H9 (cell line): ENCODE measurements at regions not wholly inside any gene's neighbourhood (a gene's known extent, or its start where the extent isn't known, plus 50 kb on each side); places are given as distances from the start of the nearest gene placed in this dataset.

Experiments
- DNase-seq: peaks from one replicate; pipeline ENCODE4 v3.0.0-alpha.2; 2017
- H2AFZ ChIP-seq: one replicate; pipeline ENCODE4 v1.6.1; 2013; ENCODE audit warnings: mild to moderate bottlenecking, low read length, control low read depth, moderate library complexity
- H2AK5ac ChIP-seq: 2 replicates; pipeline ENCODE4 v1.6.1; 2013; ENCODE audit warnings: low read length, control low read depth, mixed read lengths; ENCODE audit not compliant: insufficient read length
- H2BK120ac ChIP-seq: one replicate; pipeline ENCODE4 v1.6.1; 2013; ENCODE audit warnings: low read depth, mild to moderate bottlenecking, low read length, control low read depth, inconsistent platforms; ENCODE audit not compliant: poor library complexity, severe bottlenecking
- H2BK12ac ChIP-seq: 2 replicates; pipeline ENCODE4 v1.6.1; 2013; ENCODE audit warnings: low read length, control low read depth, mixed read lengths, low read depth; ENCODE audit not compliant: insufficient read length
- H2BK15ac ChIP-seq: 2 replicates; pipeline ENCODE4 v1.6.1; 2013; ENCODE audit warnings: low read depth, low read length, control low read depth
- H2BK20ac ChIP-seq: one replicate; pipeline ENCODE4 v1.6.1; 2013; ENCODE audit warnings: low read depth, mild to moderate bottlenecking, low read length, control low read depth, inconsistent platforms; ENCODE audit not compliant: poor library complexity, severe bottlenecking
- H2BK5ac ChIP-seq: 2 replicates; pipeline ENCODE4 v1.6.1; 2013; ENCODE audit warnings: low read length, control low read depth, mixed read lengths; ENCODE audit not compliant: insufficient read length
- H3K14ac ChIP-seq: 2 replicates; pipeline ENCODE4 v1.6.1; 2013; ENCODE audit warnings: low read length, control low read depth; ENCODE audit not compliant: insufficient read depth
- H3K18ac ChIP-seq: 2 replicates; pipeline ENCODE4 v1.6.1; 2013; ENCODE audit warnings: low read depth, mild to moderate bottlenecking, mixed read lengths, low read length, control low read depth; ENCODE audit not compliant: insufficient read length
- H3K23ac ChIP-seq: 2 replicates; pipeline ENCODE4 v1.6.1; 2013; ENCODE audit warnings: low read length, control low read depth, mixed read lengths, low read depth; ENCODE audit not compliant: insufficient read length
- H3K23me2 ChIP-seq: 2 replicates; pipeline ENCODE4 v1.6.1; 2013; ENCODE audit warnings: low read depth, mild to moderate bottlenecking, mixed read lengths, low read length, control low read depth; ENCODE audit not compliant: insufficient read length, poor library complexity, severe bottlenecking
- H3K27ac ChIP-seq: 2 replicates; pipeline ENCODE4 v1.5.1; 2013; ENCODE audit warnings: low read length, control low read depth, mixed read lengths, low read depth; ENCODE audit not compliant: insufficient read length
- H3K27me3 ChIP-seq: 2 replicates; pipeline ENCODE4 v1.6.1; 2013; ENCODE audit warnings: low read length, control low read depth, inconsistent platforms; ENCODE audit not compliant: insufficient read depth
- H3K4ac ChIP-seq: 2 replicates; pipeline ENCODE4 v1.6.1; 2013; ENCODE audit warnings: low read depth, mild to moderate bottlenecking, control low read depth, inconsistent platforms, low read length, moderate library complexity
- H3K4me1 ChIP-seq: 2 replicates; pipeline ENCODE4 v1.6.1; 2013; ENCODE audit warnings: low read length, control low read depth, inconsistent platforms; ENCODE audit not compliant: insufficient read depth
- H3K4me2 ChIP-seq: 2 replicates; pipeline ENCODE4 v1.6.1; 2013; ENCODE audit warnings: low read length, control low read depth, mixed read lengths; ENCODE audit not compliant: insufficient read length, insufficient read depth
- H3K56ac ChIP-seq: 2 replicates; pipeline ENCODE4 v1.6.1; 2013; ENCODE audit warnings: low read depth, mild to moderate bottlenecking, mixed read lengths, low read length, control low read depth; ENCODE audit not compliant: insufficient read length
- H3K79me1 ChIP-seq: 2 replicates; pipeline ENCODE4 v1.6.1; 2013; ENCODE audit warnings: low read depth, mild to moderate bottlenecking, moderate library complexity, low read length, control low read depth, inconsistent platforms; ENCODE audit not compliant: insufficient read depth, poor library complexity, severe bottlenecking
- H3K79me2 ChIP-seq: 2 replicates; pipeline ENCODE4 v1.6.1; 2013; ENCODE audit warnings: low read length, control low read depth, inconsistent platforms; ENCODE audit not compliant: insufficient read depth
- H3K9ac ChIP-seq: 2 replicates; pipeline ENCODE4 v1.6.1; 2013; ENCODE audit warnings: low read length, control low read depth, mixed read lengths; ENCODE audit not compliant: insufficient read length; ENCODE audit errors: extremely low read depth
- H3K9me3 ChIP-seq: one replicate; pipeline ENCODE4 v1.6.1; 2013; ENCODE audit warnings: low read depth, low read length, inconsistent platforms; ENCODE audit not compliant: control insufficient read depth
- H3T11ph ChIP-seq: one replicate; pipeline ENCODE4 v1.6.1; 2013; ENCODE audit warnings: mild to moderate bottlenecking, low read length, control low read depth, inconsistent platforms
- H4K20me1 ChIP-seq: one replicate; pipeline ENCODE4 v1.6.1; 2013; ENCODE audit not compliant: control insufficient read depth, insufficient read length, insufficient read depth
- H4K5ac ChIP-seq: 2 replicates; pipeline ENCODE4 v1.6.1; 2013; ENCODE audit warnings: low read depth, mild to moderate bottlenecking, mixed read lengths, low read length, control low read depth; ENCODE audit not compliant: insufficient read length
- H4K8ac ChIP-seq: replicated peaks from 2 replicates; pipeline ENCODE4 v1.6.1; 2013; ENCODE audit warnings: low read length, control low read depth, mixed read lengths, low read depth; ENCODE audit not compliant: insufficient read length
- H4K91ac ChIP-seq: 2 replicates; pipeline ENCODE4 v1.6.1; 2013; ENCODE audit warnings: low read depth, mild to moderate bottlenecking, moderate library complexity, mixed read lengths, low read length, control low read depth; ENCODE audit not compliant: insufficient read length
- H3K27ac Mint-ChIP-seq, 3 experiments: 2 replicates in 2 of 3; 3 replicates in 1 of 3; pipeline ENCODE4 v1.8.0; 2020 to 2021; ENCODE audit warnings: mixed read lengths in 3 of 3, mild to moderate bottlenecking in 1 of 3, moderate library complexity in 1 of 3
- H3K27me3 Mint-ChIP-seq: 2 replicates; pipeline ENCODE4 v1.8.0; 2021; ENCODE audit warnings: low read depth, mild to moderate bottlenecking, moderate library complexity, mixed read lengths
- H3K36me3 Mint-ChIP-seq, 3 experiments: 2 replicates in 2 of 3; 3 replicates in 1 of 3; pipeline ENCODE4 v1.8.0; 2020 to 2021; ENCODE audit warnings: low read depth in 3 of 3, mixed read lengths in 3 of 3; ENCODE audit not compliant: insufficient read depth in 1 of 3
- H3K4me1 Mint-ChIP-seq, 2 experiments: 2 replicates each; pipeline ENCODE4 v1.8.0; 2020; ENCODE audit warnings: mixed read lengths in 2 of 2
- H3K4me3 Mint-ChIP-seq, 2 experiments: 2 replicates in 1 of 2; 3 replicates in 1 of 2; pipeline ENCODE4 v1.8.0; 2020 to 2021; ENCODE audit warnings: mild to moderate bottlenecking in 2 of 2, mixed read lengths in 2 of 2, moderate library complexity in 1 of 2
- H3K9me3 Mint-ChIP-seq, 2 experiments: 2 replicates in 1 of 2; 3 replicates in 1 of 2; pipeline ENCODE4 v1.8.0; 2020; ENCODE audit warnings: mild to moderate bottlenecking in 2 of 2, mixed read lengths in 2 of 2, moderate library complexity in 1 of 2
- WGBS: extraction: QIAGEN DNeasy Blood & Tissue Kit; methylation state at CpG from one replicate; pipeline ENCODE4 v1.1.7; 2013; ENCODE audit warnings: missing lambda C conversion rate, low lambda C conversion rate, mixed read lengths; ENCODE audit not compliant: insufficient read length; ENCODE audit errors: extremely low coverage; 5-methylcytosine and 5-hydroxymethylcytosine counted together
- TF ChIP-seq, protein P1 (sequence below): fragments of 200-600 bp; sonication (generic); conservative IDR thresholded peaks from 3 replicates; pipeline ENCODE4 v1.8.0; 2021; ENCODE audit warnings: antibody characterized with exemption, mild to moderate bottlenecking

- no peaks in the 10 kb centered on the region for H3K23me2 ChIP-seq
- H4K91ac ChIP-seq: no peak overlapping the region
- no peaks in the 10 kb centered on the region for H3K79me1 ChIP-seq
- Mint-ChIP-seq H3K27me3 (no peaks in the 10 kb centered on the region), H3K4me1 (no peaks in the 10 kb centered on the region), H3K27ac (peak overlapping the region in 1 of 3 experiments; percentile 72; a peak in 1 of 7 replicates), H3K36me3 (0 out of 7 replicates have a peak, but pooled peaks cover 0 to 3% (median 2%) of the 10 kb centered on the region in 3 experiments), H3K9me3 (no peaks in the 10 kb centered on the region; a peak in 1 of 5 replicates), H3K4me3 (no peak overlapping the region)
- no peak overlapping the region for H2BK15ac ChIP-seq
- H3T11ph ChIP-seq: no peak overlapping the region
- H2AFZ ChIP-seq: no peak overlapping the region
- H3K4me1 ChIP-seq: no peaks in the 10 kb centered on the region
- no peak overlapping the region for H3K27ac ChIP-seq
- H3K14ac ChIP-seq: no peak overlapping the region
- H3K18ac ChIP-seq: no peak overlapping the region
- no peaks in the 10 kb centered on the region for H3K27me3 ChIP-seq
- H2BK5ac ChIP-seq: no peak overlapping the region
- H3K9ac ChIP-seq: no peak overlapping the region
- no peaks in the 10 kb centered on the region for H3K9me3 ChIP-seq
- DNase-seq: no peak
- H3K4me2 ChIP-seq: no peak overlapping the region
- TF ChIP-seq, protein P1, sequence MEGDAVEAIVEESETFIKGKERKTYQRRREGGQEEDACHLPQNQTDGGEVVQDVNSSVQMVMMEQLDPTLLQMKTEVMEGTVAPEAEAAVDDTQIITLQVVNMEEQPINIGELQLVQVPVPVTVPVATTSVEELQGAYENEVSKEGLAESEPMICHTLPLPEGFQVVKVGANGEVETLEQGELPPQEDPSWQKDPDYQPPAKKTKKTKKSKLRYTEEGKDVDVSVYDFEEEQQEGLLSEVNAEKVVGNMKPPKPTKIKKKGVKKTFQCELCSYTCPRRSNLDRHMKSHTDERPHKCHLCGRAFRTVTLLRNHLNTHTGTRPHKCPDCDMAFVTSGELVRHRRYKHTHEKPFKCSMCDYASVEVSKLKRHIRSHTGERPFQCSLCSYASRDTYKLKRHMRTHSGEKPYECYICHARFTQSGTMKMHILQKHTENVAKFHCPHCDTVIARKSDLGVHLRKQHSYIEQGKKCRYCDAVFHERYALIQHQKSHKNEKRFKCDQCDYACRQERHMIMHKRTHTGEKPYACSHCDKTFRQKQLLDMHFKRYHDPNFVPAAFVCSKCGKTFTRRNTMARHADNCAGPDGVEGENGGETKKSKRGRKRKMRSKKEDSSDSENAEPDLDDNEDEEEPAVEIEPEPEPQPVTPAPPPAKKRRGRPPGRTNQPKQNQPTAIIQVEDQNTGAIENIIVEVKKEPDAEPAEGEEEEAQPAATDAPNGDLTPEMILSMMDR: no peak
- no peaks in the 10 kb centered on the region for H4K20me1 ChIP-seq
- no peak overlapping the region for H2BK20ac ChIP-seq
- H3K79me2 ChIP-seq: no peaks in the 10 kb centered on the region
- H3K4ac ChIP-seq: no peak overlapping the region
- H4K5ac ChIP-seq: no peak overlapping the region
- H3K23ac ChIP-seq: no peak overlapping the region
- no peak overlapping the region for H2BK120ac ChIP-seq
- H2AK5ac ChIP-seq: no peak overlapping the region
- H2BK12ac ChIP-seq: no peak overlapping the region
- H4K8ac ChIP-seq: no peak overlapping the region
- no peak overlapping the region for H3K56ac ChIP-seq
- WGBS: no CpG with 5 or more reads among the region's 5 CpGs
Measured at GRCh38 chr13:88602786-88603777, 931.9 kb downstream of the SLITRK5 start.
